Panc1 (cell line): ENCODE measurements at regions not wholly inside any gene's neighbourhood (a gene's known extent, or its start where the extent isn't known, plus 50 kb on each side); places are given as distances from the start of the nearest gene placed in this dataset.
"Not testable (repeated sequence)": the region's sequence is repeated elsewhere in the genome, so short reads cannot be mapped to it uniquely, and the experiment has no call there.

Experiments used
- ATAC-seq: fragments of 200-7000 bp; cut with Tn5 transposase; 2 replicates; pipeline ENCODE4 v1.9.1; 2020; ENCODE audit warnings: mild to moderate bottlenecking, moderate library complexity
- BruUV-seq: library from RNA; stranded (reverse); fragments of 400-500 nt; replicated peaks from 2 replicates; lab custom pipeline; 2021; lab: Mats Ljungman, UMichigan
- CTCF ChIA-PET: fragments of 300-600 bp; sonication (Branson Sonifier 250); formaldehyde crosslinking; loops from one replicate; lab custom pipeline; 2022; ENCODE audit warnings: antibody characterized with exemption; lab: Charles Lee
- POLR2A ChIA-PET: fragments of 300-600 bp; sonication (Branson Sonifier 250); formaldehyde crosslinking; loops from one replicate; lab custom pipeline; 2022; ENCODE audit warnings: antibody characterized with exemption; lab: Charles Lee
- DNase-seq: peaks from one replicate; pipeline ENCODE4 v3.0.0-alpha.2; 2010; ENCODE audit warnings: low read depth, low spot score
- H3K27ac ChIP-seq: 2 replicates; pipeline ENCODE4 v1.5.1; 2011; ENCODE audit warnings: mild to moderate bottlenecking, low read length, inconsistent platforms
- H3K27me3 ChIP-seq: fragments of 200-500 bp; sonication (Bioruptor generic); 2 replicates; pipeline ENCODE4 v1.6.0; 2014; ENCODE audit warnings: low read length, inconsistent platforms; ENCODE audit not compliant: control insufficient read depth, insufficient read depth
- H3K36me3 ChIP-seq: fragments of 200-500 bp; sonication (Bioruptor generic); 2 replicates; pipeline ENCODE4 v1.5.1; 2014; ENCODE audit warnings: inconsistent platforms, mild to moderate bottlenecking, low read length, moderate library complexity; ENCODE audit not compliant: control insufficient read depth, insufficient read depth
- H3K4me1 ChIP-seq: 2 replicates; pipeline ENCODE4 v1.5.1; 2011; ENCODE audit warnings: inconsistent platforms, mild to moderate bottlenecking, low read length, moderate library complexity; ENCODE audit not compliant: control insufficient read depth, insufficient read depth
- H3K4me3 ChIP-seq, 2 experiments: 2 replicates each; pipeline ENCODE4 v1.5.1; 2011 to 2012; ENCODE audit warnings: low read depth in 2 of 2, low read length in 2 of 2, mild to moderate bottlenecking in 2 of 2, inconsistent platforms in 1 of 2, moderate library complexity in 1 of 2
- H3K9me3 ChIP-seq: fragments of 200-500 bp; sonication (Bioruptor generic); 2 replicates; pipeline ENCODE4 v1.5.1; 2014; ENCODE audit warnings: low read depth, mild to moderate bottlenecking, inconsistent platforms, low read length, moderate library complexity; ENCODE audit not compliant: control insufficient read depth, insufficient read depth
- POLR2AphosphoS5 ChIP-seq: IDR thresholded peaks from 2 replicates; pipeline ENCODE4 v1.6.1; 2012; ENCODE audit warnings: mild to moderate bottlenecking, low read depth, low read length, moderate library complexity
- SIN3A ChIP-seq: IDR thresholded peaks from 2 replicates; pipeline ENCODE4 v1.6.1; 2012; ENCODE audit warnings: low read depth, mild to moderate bottlenecking, low read length, moderate library complexity, borderline replicate concordance; ENCODE audit not compliant: insufficient read depth
- TCF7L2 ChIP-seq: IDR thresholded peaks from 2 replicates; pipeline ENCODE4 v1.6.1; 2011; ENCODE audit warnings: mild to moderate bottlenecking, low read depth, low read length, inconsistent platforms
- in situ Hi-C: cut with HindIII; loops from 2 replicates; pipeline ENCODE4 v1.10.0; 2016; ENCODE audit warnings: low sequenced_read_pairs, low pct_unique_long_range_greater_than_20kb
- intact Hi-C: fragments of 100-400 bp; cut with micrococcal nuclease; formaldehyde crosslinking; loops from one replicate; pipeline ENCODE4 v1.10.0; 2022; ENCODE audit not compliant: unreplicated experiment
- TF ChIP-seq, protein P1 (sequence below): fragments of 450-650 bp; IDR thresholded peaks from 2 replicates; pipeline ENCODE4 v1.5.1; 2017; ENCODE audit warnings: mild to moderate bottlenecking
- TF ChIP-seq, protein P2 (sequence below), 2 experiments: IDR thresholded peaks; 2 replicates each; pipeline ENCODE4 v1.6.1; 2011 to 2012; ENCODE audit warnings: low read depth in 2 of 2, control low read depth in 1 of 2, low read length in 1 of 2, mild to moderate bottlenecking in 1 of 2, moderate library complexity in 1 of 2; ENCODE audit not compliant: insufficient read depth in 1 of 2

DNA sequence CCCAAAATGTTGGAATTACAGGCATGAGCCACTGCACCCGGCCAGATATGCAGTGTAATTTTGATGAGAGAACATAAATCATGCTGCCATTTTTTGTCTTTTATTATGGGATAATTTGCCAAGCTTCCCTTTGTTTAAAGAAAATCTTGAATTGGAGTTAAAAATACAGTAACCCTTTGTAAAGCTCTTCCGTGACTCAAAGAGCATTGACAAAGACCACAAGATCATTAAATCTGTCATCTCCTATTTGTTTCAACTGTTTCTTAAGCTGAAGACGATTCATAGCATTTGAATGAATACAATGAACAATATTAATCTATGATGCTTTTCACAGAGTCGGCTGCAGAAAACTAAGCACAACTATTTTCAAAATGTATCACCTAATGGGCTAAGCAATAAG lies 132.6 kb downstream of the ANAPC4 start:
- intact Hi-C loops, result no loop called here
- Histone ChIP-seq H3K27me3 (no peaks in the 10 kb centered on the region), H3K36me3 (no peaks in the 10 kb centered on the region), H3K27ac (no peak overlapping the region), H3K4me1 (no peaks in the 10 kb centered on the region), H3K9me3 (no peaks in the 10 kb centered on the region), H3K4me3 (no peak overlapping the region)
- ATAC-seq (no peak), DNase-seq (no peak)
- no TSS peak for BruUV-seq
- CTCF ChIA-PET, result no interaction called here
- in situ Hi-C loops, result no loop called here
- TF ChIP-seq, protein P1, sequence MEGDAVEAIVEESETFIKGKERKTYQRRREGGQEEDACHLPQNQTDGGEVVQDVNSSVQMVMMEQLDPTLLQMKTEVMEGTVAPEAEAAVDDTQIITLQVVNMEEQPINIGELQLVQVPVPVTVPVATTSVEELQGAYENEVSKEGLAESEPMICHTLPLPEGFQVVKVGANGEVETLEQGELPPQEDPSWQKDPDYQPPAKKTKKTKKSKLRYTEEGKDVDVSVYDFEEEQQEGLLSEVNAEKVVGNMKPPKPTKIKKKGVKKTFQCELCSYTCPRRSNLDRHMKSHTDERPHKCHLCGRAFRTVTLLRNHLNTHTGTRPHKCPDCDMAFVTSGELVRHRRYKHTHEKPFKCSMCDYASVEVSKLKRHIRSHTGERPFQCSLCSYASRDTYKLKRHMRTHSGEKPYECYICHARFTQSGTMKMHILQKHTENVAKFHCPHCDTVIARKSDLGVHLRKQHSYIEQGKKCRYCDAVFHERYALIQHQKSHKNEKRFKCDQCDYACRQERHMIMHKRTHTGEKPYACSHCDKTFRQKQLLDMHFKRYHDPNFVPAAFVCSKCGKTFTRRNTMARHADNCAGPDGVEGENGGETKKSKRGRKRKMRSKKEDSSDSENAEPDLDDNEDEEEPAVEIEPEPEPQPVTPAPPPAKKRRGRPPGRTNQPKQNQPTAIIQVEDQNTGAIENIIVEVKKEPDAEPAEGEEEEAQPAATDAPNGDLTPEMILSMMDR, result no peak
- TF ChIP-seq POLR2AphosphoS5 (no peak), TCF7L2 (no peak), SIN3A (no peak)
- TF ChIP-seq, protein P2, sequence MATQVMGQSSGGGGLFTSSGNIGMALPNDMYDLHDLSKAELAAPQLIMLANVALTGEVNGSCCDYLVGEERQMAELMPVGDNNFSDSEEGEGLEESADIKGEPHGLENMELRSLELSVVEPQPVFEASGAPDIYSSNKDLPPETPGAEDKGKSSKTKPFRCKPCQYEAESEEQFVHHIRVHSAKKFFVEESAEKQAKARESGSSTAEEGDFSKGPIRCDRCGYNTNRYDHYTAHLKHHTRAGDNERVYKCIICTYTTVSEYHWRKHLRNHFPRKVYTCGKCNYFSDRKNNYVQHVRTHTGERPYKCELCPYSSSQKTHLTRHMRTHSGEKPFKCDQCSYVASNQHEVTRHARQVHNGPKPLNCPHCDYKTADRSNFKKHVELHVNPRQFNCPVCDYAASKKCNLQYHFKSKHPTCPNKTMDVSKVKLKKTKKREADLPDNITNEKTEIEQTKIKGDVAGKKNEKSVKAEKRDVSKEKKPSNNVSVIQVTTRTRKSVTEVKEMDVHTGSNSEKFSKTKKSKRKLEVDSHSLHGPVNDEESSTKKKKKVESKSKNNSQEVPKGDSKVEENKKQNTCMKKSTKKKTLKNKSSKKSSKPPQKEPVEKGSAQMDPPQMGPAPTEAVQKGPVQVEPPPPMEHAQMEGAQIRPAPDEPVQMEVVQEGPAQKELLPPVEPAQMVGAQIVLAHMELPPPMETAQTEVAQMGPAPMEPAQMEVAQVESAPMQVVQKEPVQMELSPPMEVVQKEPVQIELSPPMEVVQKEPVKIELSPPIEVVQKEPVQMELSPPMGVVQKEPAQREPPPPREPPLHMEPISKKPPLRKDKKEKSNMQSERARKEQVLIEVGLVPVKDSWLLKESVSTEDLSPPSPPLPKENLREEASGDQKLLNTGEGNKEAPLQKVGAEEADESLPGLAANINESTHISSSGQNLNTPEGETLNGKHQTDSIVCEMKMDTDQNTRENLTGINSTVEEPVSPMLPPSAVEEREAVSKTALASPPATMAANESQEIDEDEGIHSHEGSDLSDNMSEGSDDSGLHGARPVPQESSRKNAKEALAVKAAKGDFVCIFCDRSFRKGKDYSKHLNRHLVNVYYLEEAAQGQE (IDR thresholded peaks at IDR 0.05; ENCODE audit: insufficient read depth in 1 of 2, low read depth in 2 of 2, low read length in 1 of 2), result no peak
- POLR2A ChIA-PET, result no interaction called here

DNA sequence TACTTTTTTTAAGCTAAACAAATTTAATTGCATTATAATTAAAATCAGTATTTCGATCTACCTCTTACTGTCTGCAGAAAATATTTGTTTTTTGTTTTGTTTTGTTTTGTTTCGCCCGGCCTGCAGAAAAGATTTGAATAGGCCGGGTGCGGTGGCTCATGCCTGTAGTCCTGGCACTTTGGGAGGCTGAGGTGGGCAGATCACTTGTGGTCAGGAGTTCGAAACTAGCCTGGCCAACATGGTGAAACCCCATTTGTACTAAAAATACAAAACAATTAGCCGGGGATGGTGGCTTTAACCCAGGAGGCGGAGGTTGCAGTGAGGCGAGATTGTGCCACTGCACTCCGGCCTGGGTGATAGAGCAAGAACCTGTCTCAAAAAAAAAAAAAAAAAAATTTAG lies 134.8 kb downstream of the ANAPC4 start:
- intact Hi-C loops, H3K27ac ChIP-seq, H3K36me3 ChIP-seq, DNase-seq, H3K4me3 ChIP-seq, CTCF ChIA-PET, H3K27me3 ChIP-seq, ATAC-seq, POLR2A ChIA-PET, BruUV-seq, H3K4me1 ChIP-seq, H3K9me3 ChIP-seq, in situ Hi-C loops: not testable (repeated sequence)

DNA sequence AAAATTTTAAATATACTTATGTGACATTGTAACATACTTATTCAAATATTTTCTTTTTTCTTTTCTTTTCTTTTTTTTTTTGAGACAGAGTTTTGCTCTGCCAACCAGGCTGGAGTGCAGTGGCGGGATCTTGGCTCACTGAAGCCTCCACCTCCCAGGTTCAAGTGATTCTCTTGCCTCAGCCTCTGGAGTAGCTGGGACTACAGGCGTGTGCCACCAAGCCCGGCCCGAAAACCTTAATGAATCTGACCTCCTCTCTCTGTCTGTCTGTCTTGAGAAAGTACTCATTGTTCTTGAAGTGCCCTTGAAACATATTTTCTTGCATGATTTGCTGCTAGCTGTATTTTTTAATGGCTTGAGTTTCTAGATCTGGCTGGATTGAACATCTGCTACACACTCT lies 136.8 kb downstream of the ANAPC4 start:
- no peak for DNase-seq

More for the DNA sequence above, 136.8 kb downstream of the ANAPC4 start:
- no peaks in the 10 kb centered on the region for H3K36me3 ChIP-seq
- H3K4me1 ChIP-seq, result no peaks in the 10 kb centered on the region
- ChIA-PET CTCF (no interaction called here), POLR2A (no interaction called here)
- no peak overlapping the region for H3K4me3 ChIP-seq
- intact Hi-C loops (no loop called here), in situ Hi-C loops (no loop called here)
- no peak overlapping the region for H3K27ac ChIP-seq
- no peaks in the 10 kb centered on the region for H3K9me3 ChIP-seq
- BruUV-seq, result no TSS peak
- TF ChIP-seq TCF7L2 (no peak), SIN3A (no peak), POLR2AphosphoS5 (no peak)
- TF ChIP-seq, protein P2 (IDR thresholded peaks at IDR 0.05; ENCODE audit: insufficient read depth in 1 of 2, low read depth in 2 of 2, low read length in 1 of 2), result no peak
- TF ChIP-seq, protein P1, result no peak
- ATAC-seq, result no peak
- H3K27me3 ChIP-seq, result no peaks in the 10 kb centered on the region
